Aorta (tissue), 5 donors: ENCODE measurements at regions not wholly inside any gene's neighbourhood (a gene's known extent, or its start where the extent isn't known, plus 50 kb on each side); places are given as distances from the start of the nearest gene placed in this dataset.
"Not testable (repeated sequence)": the region's sequence is repeated elsewhere in the genome, so short reads cannot be mapped to it uniquely, and the experiment has no call there.

Experiments
- ATAC-seq: fragments of 200-7000 bp; cut with Tn5 transposase; one replicate; pipeline ENCODE4 v1.9.1; 2022; ENCODE audit warnings: moderate library complexity; ENCODE audit not compliant: low FRiP score
- DNase-seq, 2 donors: peaks; one replicate each; pipeline ENCODE4 v3.0.0-alpha.2; 2020
- H3K27ac ChIP-seq, 2 donors: one replicate each; pipeline ENCODE4 v1.5.1; 2013; ENCODE audit warnings: low read length in 2 of 2, mild to moderate bottlenecking in 2 of 2, moderate library complexity in 2 of 2, control low read depth in 1 of 2, inconsistent platforms in 1 of 2, low read depth in 1 of 2
- H3K27me3 ChIP-seq, 2 donors: one replicate each; pipeline ENCODE4 v1.6.1; 2013; ENCODE audit warnings: control low read depth in 1 of 2, low read length in 1 of 2, mild to moderate bottlenecking in 1 of 2, moderate library complexity in 1 of 2; ENCODE audit not compliant: insufficient read depth in 2 of 2, control insufficient read depth in 1 of 2
- H3K36me3 ChIP-seq, 2 donors: one replicate each; pipeline ENCODE4 v1.6.1; 2013; ENCODE audit warnings: control low read depth in 1 of 2, low read length in 1 of 2, mild to moderate bottlenecking in 1 of 2; ENCODE audit not compliant: insufficient read depth in 2 of 2, control insufficient read depth in 1 of 2
- H3K4me1 ChIP-seq, 2 donors: one replicate each; pipeline ENCODE4 v1.6.1; 2013; ENCODE audit warnings: low read length in 2 of 2, control low read depth in 1 of 2, mild to moderate bottlenecking in 1 of 2, moderate library complexity in 1 of 2; ENCODE audit not compliant: insufficient read depth in 2 of 2, control insufficient read depth in 1 of 2
- H3K4me3 ChIP-seq, 2 donors: one replicate each; pipeline ENCODE4 v1.5.1; 2013; ENCODE audit warnings: low read length in 2 of 2, control low read depth in 1 of 2, mild to moderate bottlenecking in 1 of 2
- H3K9me3 ChIP-seq: one replicate; pipeline ENCODE4 v1.6.1; 2013; ENCODE audit warnings: mild to moderate bottlenecking, low read length; ENCODE audit not compliant: control insufficient read depth
- WGBS, 2 donors: extraction: QIAGEN DNeasy Blood & Tissue Kit; methylation state at CpG; one replicate each; pipeline ENCODE4 v1.1.7; 2013; 5-methylcytosine and 5-hydroxymethylcytosine counted together
- intact Hi-C, 2 donors: fragments of 100-400 bp; cut with DNase I; formaldehyde crosslinking; loops; one replicate each; pipeline versions ENCODE4 v1.14.2 to v1.15.0; 2022
- donor health status: healthy with polysubstance abuse.
- donor health status: Bipolar disorder and iron deficiency.
- donor health status: DM: no; HTN: no; CAD: no.
- donor health status: DM: no; HTN: no; CAD: no.
- donor health status: DM: yes; HTN: yes; CAD: no.

DNA sequence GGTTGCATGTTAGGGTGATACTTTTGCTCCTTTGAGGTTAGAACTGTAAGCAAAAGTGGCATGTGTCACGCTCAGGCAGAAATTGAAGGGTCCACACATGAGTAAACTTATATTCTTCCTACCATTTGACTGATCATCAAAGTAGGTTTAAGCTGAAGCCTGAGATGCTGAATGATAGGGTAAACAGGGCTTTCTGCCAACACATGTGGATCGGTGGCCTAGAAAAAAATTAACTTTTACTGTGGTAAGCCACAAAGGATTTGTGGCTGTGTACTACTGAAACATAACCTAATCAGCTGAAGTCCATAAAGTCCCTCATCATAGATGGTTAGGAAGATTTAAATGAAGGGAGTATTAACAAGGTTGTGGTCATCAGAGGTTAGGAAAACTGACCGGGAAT is 1070.1 kb downstream of the STPG2 start:
- no peaks in the 10 kb centered on the region for H3K4me1 ChIP-seq
- peaks cover 0 to 2% of the 10 kb centered on the region in 2 donors for H3K27me3 ChIP-seq
- H3K36me3 ChIP-seq: no peaks in the 10 kb centered on the region
- intact Hi-C loops: no loop called here
- no peak overlapping the region for H3K4me3 ChIP-seq
- no peak for DNase-seq
- 76% methylated on average over 3 of the region's 3 CpGs for WGBS, 2 donors
- no peaks in the 10 kb centered on the region for H3K9me3 ChIP-seq
- no peak for ATAC-seq
- no peak overlapping the region for H3K27ac ChIP-seq

DNA sequence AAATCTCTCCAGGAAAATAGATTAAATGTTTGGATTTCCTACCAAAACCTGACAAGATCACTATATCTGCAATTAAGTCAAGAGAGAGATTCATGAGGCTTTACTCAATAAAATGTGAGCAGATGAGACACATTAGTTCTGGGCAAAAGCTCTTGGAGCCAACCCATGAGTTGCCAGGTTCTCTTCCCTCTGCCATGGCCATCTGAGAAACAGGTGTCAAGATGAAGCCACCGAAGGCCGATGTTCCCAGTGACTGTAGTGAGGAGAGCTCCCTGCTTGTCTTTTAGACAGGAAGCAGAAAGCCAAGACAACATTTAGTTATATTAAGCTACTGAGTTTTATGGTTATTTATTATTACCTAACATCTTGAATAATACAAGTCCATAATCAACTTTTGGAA is 1068.7 kb downstream of the STPG2 start:
- Histone ChIP-seq H3K36me3 (no peaks in the 10 kb centered on the region), H3K4me3 (no peak overlapping the region), H3K27ac (no peak overlapping the region), H3K9me3 (no peaks in the 10 kb centered on the region), H3K4me1 (no peaks in the 10 kb centered on the region), H3K27me3 (peaks cover 0 to 2% of the 10 kb centered on the region in 2 donors)
- no peak for DNase-seq
- no peak for ATAC-seq
- 95 to 100% methylated on average over 2 of the region's 2 CpGs for WGBS, 2 donors
- intact Hi-C loops: no loop called here

DNA sequence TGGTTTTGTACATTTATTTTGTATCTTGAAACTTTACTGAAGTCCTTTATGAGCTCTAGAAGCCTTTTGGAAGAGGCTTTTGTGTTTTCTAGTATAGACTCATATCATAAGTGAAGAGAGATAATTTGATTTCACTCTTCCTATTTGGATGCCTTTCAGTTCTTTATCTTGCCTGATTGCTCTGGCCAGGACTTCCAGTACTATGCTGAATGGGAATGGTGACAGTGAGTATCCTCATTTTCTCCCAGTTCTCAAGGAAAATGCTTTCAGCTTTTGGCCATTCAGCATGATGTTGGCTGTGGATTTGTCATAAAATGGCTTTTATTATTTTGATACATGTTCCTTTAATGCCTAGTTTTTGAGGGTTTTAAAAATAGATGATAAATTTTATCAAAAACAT is 1061.3 kb downstream of the STPG2 start:
- no peak overlapping the region for H3K4me3 ChIP-seq
- DNase-seq (no peak), ATAC-seq (no peak)
- no peaks in the 10 kb centered on the region for H3K36me3 ChIP-seq
- intact Hi-C loops: no loop called here
- no peak overlapping the region for H3K27ac ChIP-seq
- H3K27me3 ChIP-seq: no peaks in the 10 kb centered on the region
- no peaks in the 10 kb centered on the region for H3K4me1 ChIP-seq
- no peaks in the 10 kb centered on the region for H3K9me3 ChIP-seq

DNA sequence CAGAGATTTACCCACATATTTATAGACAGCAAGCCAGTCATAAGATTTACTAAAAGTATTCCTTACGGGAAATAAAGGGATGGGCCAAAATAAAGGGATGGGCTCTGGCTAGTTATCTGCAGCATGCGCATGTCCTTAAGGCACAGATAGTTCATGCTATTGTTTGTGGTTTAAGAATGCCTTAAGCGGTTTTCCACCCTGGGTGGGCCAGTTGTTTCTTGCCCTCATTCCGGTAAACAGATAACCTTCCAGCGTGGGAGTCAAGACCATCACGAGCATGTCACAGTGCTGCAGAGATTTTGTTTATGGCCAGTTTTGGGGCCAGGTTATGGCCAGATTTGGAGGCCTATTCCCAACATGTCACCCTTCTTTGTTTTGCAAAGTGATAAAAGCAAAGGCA is 1046.2 kb downstream of the STPG2 start:
- H3K27me3 ChIP-seq, H3K4me3 ChIP-seq, H3K9me3 ChIP-seq, ATAC-seq, H3K4me1 ChIP-seq, H3K27ac ChIP-seq, intact Hi-C loops, DNase-seq, H3K36me3 ChIP-seq: not testable (repeated sequence)
- WGBS, 2 donors: 85 to 89% methylated on average over 6 of the region's 6 CpGs

DNA sequence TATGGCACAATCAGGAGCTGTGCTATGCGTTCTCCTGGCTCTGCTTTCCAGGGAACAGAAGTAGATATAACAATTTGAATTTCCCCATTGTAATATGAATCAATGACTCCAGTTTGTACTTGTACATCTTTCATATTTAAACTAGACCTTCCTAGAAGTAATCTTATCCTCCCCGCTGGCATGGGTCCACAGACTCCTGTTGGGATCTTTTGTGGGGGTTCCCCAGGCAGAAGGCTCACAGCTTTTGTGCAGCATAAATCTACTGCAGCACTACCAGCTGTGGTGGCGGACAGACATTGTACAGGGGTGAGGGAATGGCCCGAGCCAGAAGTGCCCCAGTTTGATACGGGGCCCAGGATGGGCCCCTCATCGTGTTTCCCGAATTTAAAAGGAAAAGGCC is 1042.1 kb downstream of the STPG2 start:
- H3K4me3 ChIP-seq, ATAC-seq, H3K9me3 ChIP-seq, intact Hi-C loops, H3K36me3 ChIP-seq, H3K27me3 ChIP-seq, H3K27ac ChIP-seq, H3K4me1 ChIP-seq: not testable (repeated sequence)
- 81 to 85% methylated on average over 7 of the region's 7 CpGs for WGBS, 2 donors
- DNase-seq: peak in 1 of 2 donors; percentile 64

DNA sequence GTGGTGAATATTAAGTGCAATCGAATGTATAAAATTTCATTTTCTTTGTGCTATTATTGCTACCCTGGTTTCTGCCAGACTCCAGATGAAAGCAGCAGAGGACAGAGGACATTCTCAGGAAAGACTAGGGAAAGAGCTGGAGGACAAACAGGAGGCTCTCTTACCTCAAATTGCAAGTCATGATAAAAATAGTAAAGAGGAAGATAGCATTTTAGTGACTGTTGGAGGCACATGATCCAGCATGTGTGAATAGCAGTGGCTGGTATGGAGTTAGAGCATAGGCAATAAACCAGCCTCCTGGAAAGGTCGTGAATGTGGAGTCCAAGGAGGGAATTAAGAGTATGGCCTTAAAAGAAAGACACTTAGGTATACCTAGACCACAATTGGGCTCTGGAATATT is 1040.0 kb downstream of the STPG2 start:
- H3K4me1 ChIP-seq: peaks cover 0 to 2% of the 10 kb centered on the region in 2 donors
- ATAC-seq: no peak
- no peaks in the 10 kb centered on the region for H3K27me3 ChIP-seq
- WGBS, 2 donors: 83 to 86% methylated on average over 2 of the region's 2 CpGs
- H3K4me3 ChIP-seq: no peak overlapping the region
- intact Hi-C loops: no loop called here
- H3K36me3 ChIP-seq: no peaks in the 10 kb centered on the region
- DNase-seq: no peak
- no peak overlapping the region for H3K27ac ChIP-seq
- H3K9me3 ChIP-seq: no peaks in the 10 kb centered on the region

DNA sequence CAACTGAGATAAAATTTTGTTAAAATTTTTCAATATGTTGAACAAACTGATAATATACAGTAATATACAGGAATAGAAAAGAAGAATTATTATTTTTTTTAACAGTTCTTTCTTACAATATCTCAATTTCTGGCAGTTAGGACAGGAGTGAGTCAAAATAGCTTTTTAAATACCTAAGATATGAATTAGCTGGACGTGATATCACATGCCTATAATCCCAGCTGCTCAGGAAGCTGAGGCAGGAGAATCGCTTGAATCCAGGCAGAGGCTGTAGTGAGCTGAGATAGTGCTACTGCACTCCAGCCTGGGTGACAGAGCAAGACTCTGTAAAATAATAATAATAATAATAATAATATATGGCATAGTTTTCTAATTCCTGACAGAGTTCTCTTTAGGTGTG is 1039.3 kb downstream of the STPG2 start:
- Histone ChIP-seq H3K27ac (no peak overlapping the region), H3K36me3 (no peaks in the 10 kb centered on the region), H3K4me1 (peaks cover 0 to 2% of the 10 kb centered on the region in 2 donors), H3K27me3 (no peaks in the 10 kb centered on the region), H3K4me3 (no peak overlapping the region), H3K9me3 (no peaks in the 10 kb centered on the region)
- no peak for ATAC-seq
- no peak for DNase-seq
- intact Hi-C loops: no loop called here
- 28 to 39% methylated on average over 2 of the region's 2 CpGs for WGBS, 2 donors

DNA sequence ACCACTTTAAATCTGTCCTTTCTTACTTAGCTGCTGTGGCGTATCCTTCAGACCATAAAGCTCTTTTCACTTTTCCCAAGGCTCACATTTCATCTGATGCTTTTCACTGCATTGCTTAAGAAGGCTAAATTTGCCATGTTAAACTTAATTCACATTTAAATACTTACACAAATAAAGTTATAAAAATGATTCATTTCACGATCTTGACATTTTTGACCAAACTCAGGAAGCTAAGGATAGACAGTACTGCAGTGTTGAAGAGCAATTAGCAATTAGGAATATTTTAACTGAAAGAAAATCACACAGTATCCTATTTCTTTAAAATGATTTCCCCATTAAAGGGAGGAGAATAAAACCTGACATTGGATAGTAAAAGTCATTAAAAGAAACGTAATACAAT is 1038.6 kb downstream of the STPG2 start:
- H3K4me1 ChIP-seq: peaks cover 0 to 2% of the 10 kb centered on the region in 2 donors
- H3K27me3 ChIP-seq: no peaks in the 10 kb centered on the region
- H3K36me3 ChIP-seq: no peaks in the 10 kb centered on the region
- H3K27ac ChIP-seq: no peak overlapping the region
- H3K4me3 ChIP-seq: no peak overlapping the region
- no peaks in the 10 kb centered on the region for H3K9me3 ChIP-seq
- WGBS, 2 donors: 84 to 88% methylated on average over 3 of the region's 3 CpGs
- DNase-seq: no peak
- intact Hi-C loops: no loop called here
- ATAC-seq: no peak

DNA sequence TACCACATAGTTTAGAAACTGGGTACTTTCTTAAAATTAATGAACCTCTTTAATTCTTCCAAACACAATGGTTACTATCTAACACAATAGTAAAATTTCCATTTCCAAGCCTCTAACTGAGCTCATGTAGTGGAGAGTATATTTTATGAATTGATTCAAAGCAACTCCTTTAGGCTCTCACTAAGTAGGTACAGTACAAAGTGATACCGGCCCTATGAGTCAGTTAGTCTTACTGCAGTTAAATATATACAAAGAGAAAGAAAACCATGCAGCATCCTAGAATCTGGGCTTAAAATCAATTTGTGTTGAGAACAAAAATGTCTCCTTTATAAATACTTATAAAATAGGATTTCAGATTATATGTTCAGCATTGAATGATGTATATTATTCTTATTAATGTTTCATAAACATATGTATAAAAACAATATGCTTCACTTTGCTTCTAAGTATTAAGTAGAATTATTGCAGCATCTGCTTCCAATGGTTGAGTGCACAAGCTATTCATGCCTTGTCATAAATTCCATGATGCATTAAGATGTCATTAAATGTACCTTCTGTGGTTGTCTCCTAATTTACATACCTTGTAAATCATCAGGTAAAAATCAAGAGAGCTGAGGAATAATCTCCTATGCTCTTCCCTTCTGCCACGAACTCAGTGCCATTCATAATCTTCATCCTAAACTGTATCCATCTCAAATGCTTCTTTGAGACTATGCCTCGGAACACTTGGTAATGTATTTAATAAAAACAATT is 1037.8 kb downstream of the STPG2 start:
- Histone ChIP-seq H3K27me3 (no peaks in the 10 kb centered on the region), H3K36me3 (no peaks in the 10 kb centered on the region), H3K9me3 (no peaks in the 10 kb centered on the region), H3K4me1 (peaks cover 0 to 2% of the 10 kb centered on the region in 2 donors), H3K27ac (no peak overlapping the region), H3K4me3 (no peak overlapping the region)
- no peak for DNase-seq
- no peak for ATAC-seq
- intact Hi-C loops: no loop called here
- WGBS, 2 donors: 86 to 87% methylated on average over 3 of the region's 3 CpGs
